ENCODE measurements at regions not wholly inside any gene's neighbourhood (a gene's known extent, or its start where the extent isn't known, plus 50 kb on each side); places are given as distances from the start of the nearest gene placed in this dataset.
"Not testable (repeated sequence)": the region's sequence is repeated elsewhere in the genome, so short reads cannot be mapped to it uniquely, and the experiment has no call there.

DNA sequence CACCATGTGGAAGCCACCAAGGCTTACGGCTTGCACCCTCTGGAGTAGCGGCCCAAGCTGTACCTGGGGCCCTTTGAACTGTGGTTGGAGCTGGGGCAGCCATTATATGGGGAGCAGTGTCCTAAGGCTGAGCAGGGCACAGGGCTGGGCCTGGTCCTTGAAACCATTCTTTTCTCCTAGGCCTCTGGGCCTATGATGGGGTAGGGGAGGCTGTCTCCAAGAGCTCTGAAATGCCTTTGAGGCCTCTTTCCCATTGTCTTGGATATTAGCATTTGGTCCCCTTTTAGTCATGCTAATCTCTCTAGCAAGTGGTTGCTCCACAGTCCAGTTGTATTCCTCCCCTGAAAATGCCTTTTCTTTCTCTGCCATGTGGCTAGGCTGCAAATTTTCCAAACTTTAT, 96.4 kb upstream of the ARX start:
- no peaks in the 10 kb centered on the region for H3K36me3 ChIP-seq (ENCODE audit: low read depth)
- WGBS, 2 experiments (ENCODE audit: low coverage in 1 of 2, low lambda C conversion rate in 2 of 2, missing lambda C conversion rate in 2 of 2): 54% methylated on average over 2 of the region's 2 CpGs; no CpG with 5 or more reads in 1 of the 2 experiments
- H3K4me3 ChIP-seq: no peak overlapping the region
- H2AFZ ChIP-seq: no peak overlapping the region
- H3F3A ChIP-seq (ENCODE audit: insufficient read depth): no peaks in the 10 kb centered on the region
- no peaks in the 10 kb centered on the region for H4K20me1 ChIP-seq (ENCODE audit: insufficient read depth)
- H3K4me2 ChIP-seq (ENCODE audit: unreplicated experiment): no peak overlapping the region
- TF ChIP-seq EZH2 (IDR thresholded peaks at IDR 0.05; ENCODE audit: insufficient read depth, poor library complexity, severe bottlenecking) (no peak), EZH2phosphoT487 (IDR thresholded peaks at IDR 0.05; ENCODE audit: insufficient read depth, low read depth) (no peak)
- no peak for DNase-seq
- H3K4me1 ChIP-seq (ENCODE audit: insufficient read depth): no peaks in the 10 kb centered on the region
- H3K9me3 ChIP-seq (ENCODE audit: low read depth): no peaks in the 10 kb centered on the region
- H3K9me2 ChIP-seq (ENCODE audit: insufficient read depth): no peaks in the 10 kb centered on the region
- no peaks in the 10 kb centered on the region for H3K79me2 ChIP-seq (ENCODE audit: insufficient read depth)
- H3K27me3 ChIP-seq (replicated peaks; ENCODE audit: insufficient read depth): no peaks in the 10 kb centered on the region
- H3K9ac ChIP-seq: no peak overlapping the region
- no peak overlapping the region for H3K27ac ChIP-seq
- in situ Hi-C loops (cut with MboI): no loop called here

DNA sequence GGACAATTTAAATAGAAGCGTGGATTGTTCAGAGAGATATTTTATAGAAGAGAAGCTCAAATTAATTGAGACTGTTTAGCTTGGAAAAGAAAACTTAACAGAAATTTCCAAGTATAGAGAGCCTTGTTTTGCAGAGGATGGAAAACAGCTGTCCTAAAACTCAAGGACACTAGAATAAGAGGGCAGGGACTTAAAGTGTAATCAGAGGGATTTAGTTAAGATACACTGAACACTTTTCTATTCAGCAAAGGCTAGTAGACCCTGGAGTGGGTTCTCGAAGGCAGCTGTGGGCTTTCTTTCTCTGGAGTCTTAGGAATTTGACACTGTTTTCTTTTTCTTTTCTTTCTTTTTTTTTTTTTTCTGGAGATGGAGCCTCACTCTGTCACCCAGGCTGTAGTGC, 92.7 kb upstream of the ARX start:
- H3K4me3 ChIP-seq: no peak overlapping the region
- in situ Hi-C loops (cut with MboI): no loop called here
- no peaks in the 10 kb centered on the region for H4K20me1 ChIP-seq (ENCODE audit: insufficient read depth)
- 4% methylated on average over 2 of the region's 2 CpGs for WGBS, 2 experiments (ENCODE audit: low coverage in 1 of 2, low lambda C conversion rate in 2 of 2, missing lambda C conversion rate in 2 of 2)
- H3K4me2 ChIP-seq (ENCODE audit: unreplicated experiment): no peak overlapping the region
- DNase-seq: no peak
- H3K79me2 ChIP-seq (ENCODE audit: insufficient read depth): no peaks in the 10 kb centered on the region
- H2AFZ ChIP-seq: no peak overlapping the region
- no peaks in the 10 kb centered on the region for H3K36me3 ChIP-seq (ENCODE audit: low read depth)
- H3K27ac ChIP-seq: no peak overlapping the region
- no peaks in the 10 kb centered on the region for H3K9me3 ChIP-seq (ENCODE audit: low read depth)
- no peak for TF ChIP-seq EZH2phosphoT487 (IDR thresholded peaks at IDR 0.05; ENCODE audit: insufficient read depth, low read depth)
- no peak for TF ChIP-seq EZH2 (IDR thresholded peaks at IDR 0.05; ENCODE audit: insufficient read depth, poor library complexity, severe bottlenecking)
- no peaks in the 10 kb centered on the region for H3K4me1 ChIP-seq (ENCODE audit: insufficient read depth)
- H3K27me3 ChIP-seq (replicated peaks; ENCODE audit: insufficient read depth): no peaks in the 10 kb centered on the region
- H3K9me2 ChIP-seq (ENCODE audit: insufficient read depth): no peaks in the 10 kb centered on the region
- H3K9ac ChIP-seq: no peak overlapping the region
- no peaks in the 10 kb centered on the region for H3F3A ChIP-seq (ENCODE audit: insufficient read depth)

DNA sequence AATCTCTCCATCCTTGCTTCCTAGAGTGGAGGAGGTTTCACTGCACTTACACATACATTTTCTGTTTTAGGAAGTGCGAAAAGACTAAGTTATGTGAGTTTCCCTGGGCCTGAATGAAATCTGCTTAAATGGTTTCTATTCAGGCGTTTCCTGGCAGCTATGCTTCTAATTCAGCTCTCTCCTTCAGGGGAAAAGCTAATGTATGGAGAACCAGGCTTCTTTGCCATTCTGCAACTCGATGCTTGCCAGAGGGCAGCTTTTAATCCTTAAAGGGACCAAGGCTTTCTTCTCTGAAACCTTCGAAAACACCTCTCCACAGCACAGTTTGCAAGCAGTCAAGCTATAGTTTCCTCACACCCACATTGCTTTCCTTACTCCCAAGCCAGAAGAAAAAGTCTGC, 89.5 kb upstream of the ARX start:
- Histone ChIP-seq H4K20me1 (ENCODE audit: insufficient read depth) (no peaks in the 10 kb centered on the region), H3K27me3 (replicated peaks; ENCODE audit: insufficient read depth) (no peaks in the 10 kb centered on the region), H2AFZ (no peak overlapping the region), H3K9ac (no peak overlapping the region), H3K9me3 (ENCODE audit: low read depth) (no peaks in the 10 kb centered on the region), H3F3A (ENCODE audit: insufficient read depth) (no peaks in the 10 kb centered on the region), H3K79me2 (ENCODE audit: insufficient read depth) (no peaks in the 10 kb centered on the region), H3K4me3 (no peak overlapping the region), H3K9me2 (ENCODE audit: insufficient read depth) (no peaks in the 10 kb centered on the region), H3K27ac (no peak overlapping the region), H3K36me3 (ENCODE audit: low read depth) (no peaks in the 10 kb centered on the region), H3K4me2 (ENCODE audit: unreplicated experiment) (no peak overlapping the region), H3K4me1 (ENCODE audit: insufficient read depth) (no peaks in the 10 kb centered on the region)
- in situ Hi-C loops (cut with MboI): no loop called here
- DNase-seq: no peak
- TF ChIP-seq EZH2phosphoT487 (IDR thresholded peaks at IDR 0.05; ENCODE audit: insufficient read depth, low read depth) (no peak), EZH2 (IDR thresholded peaks at IDR 0.05; ENCODE audit: insufficient read depth, poor library complexity, severe bottlenecking) (no peak)
- 32 to 36% methylated on average over 3 to 4 of the region's 4 CpGs for WGBS, 2 experiments (ENCODE audit: low coverage in 1 of 2, low lambda C conversion rate in 2 of 2, missing lambda C conversion rate in 2 of 2)

DNA sequence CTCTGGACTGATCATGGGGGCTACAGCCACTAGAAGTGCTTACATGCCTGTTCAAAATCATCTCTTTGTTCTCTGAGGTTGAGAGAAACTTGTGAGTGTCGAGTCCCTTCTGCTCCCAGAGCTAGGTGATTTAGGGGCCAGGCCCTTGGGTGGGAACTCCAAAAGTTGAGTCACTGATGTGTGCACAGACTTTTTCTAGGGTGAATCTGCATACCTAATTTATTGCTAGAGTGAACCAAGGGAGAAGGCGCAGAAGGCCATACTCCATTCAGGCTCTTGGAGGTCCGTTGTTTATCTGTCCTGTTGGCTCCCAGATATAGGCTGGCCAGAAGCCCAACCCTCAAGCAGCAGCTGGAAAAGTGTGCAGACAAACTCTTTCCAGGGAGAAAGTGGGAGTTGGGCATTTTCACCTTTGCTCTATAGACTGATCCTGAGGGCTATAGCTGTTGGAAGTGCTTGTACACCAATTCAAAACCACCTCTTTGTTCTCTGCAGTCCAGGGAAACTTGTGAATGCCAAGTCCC, 80.8 kb upstream of the ARX start:
- no peak for DNase-seq
- H2AFZ ChIP-seq: no peak overlapping the region
- no peaks in the 10 kb centered on the region for H3K9me2 ChIP-seq (ENCODE audit: insufficient read depth)
- WGBS, 2 experiments (ENCODE audit: low coverage in 1 of 2, low lambda C conversion rate in 2 of 2, missing lambda C conversion rate in 2 of 2): 27 to 33% methylated on average over 3 of the region's 3 CpGs
- in situ Hi-C loops (cut with MboI): no loop called here
- no peaks in the 10 kb centered on the region for H3K27me3 ChIP-seq (replicated peaks; ENCODE audit: insufficient read depth)
- H3K4me2 ChIP-seq (ENCODE audit: unreplicated experiment): no peak overlapping the region
- H3K79me2 ChIP-seq (ENCODE audit: insufficient read depth): no peaks in the 10 kb centered on the region
- H3K36me3 ChIP-seq (ENCODE audit: low read depth): no peaks in the 10 kb centered on the region
- TF ChIP-seq EZH2 (IDR thresholded peaks at IDR 0.05; ENCODE audit: insufficient read depth, poor library complexity, severe bottlenecking) (no peak), EZH2phosphoT487 (IDR thresholded peaks at IDR 0.05; ENCODE audit: insufficient read depth, low read depth) (no peak)
- no peak overlapping the region for H3K4me3 ChIP-seq
- no peaks in the 10 kb centered on the region for H3K4me1 ChIP-seq (ENCODE audit: insufficient read depth)
- no peak overlapping the region for H3K27ac ChIP-seq
- H3K9ac ChIP-seq: no peak overlapping the region
- H3F3A ChIP-seq (ENCODE audit: insufficient read depth): no peaks in the 10 kb centered on the region
- no peaks in the 10 kb centered on the region for H3K9me3 ChIP-seq (ENCODE audit: low read depth)
- H4K20me1 ChIP-seq (ENCODE audit: insufficient read depth): no peaks in the 10 kb centered on the region

DNA sequence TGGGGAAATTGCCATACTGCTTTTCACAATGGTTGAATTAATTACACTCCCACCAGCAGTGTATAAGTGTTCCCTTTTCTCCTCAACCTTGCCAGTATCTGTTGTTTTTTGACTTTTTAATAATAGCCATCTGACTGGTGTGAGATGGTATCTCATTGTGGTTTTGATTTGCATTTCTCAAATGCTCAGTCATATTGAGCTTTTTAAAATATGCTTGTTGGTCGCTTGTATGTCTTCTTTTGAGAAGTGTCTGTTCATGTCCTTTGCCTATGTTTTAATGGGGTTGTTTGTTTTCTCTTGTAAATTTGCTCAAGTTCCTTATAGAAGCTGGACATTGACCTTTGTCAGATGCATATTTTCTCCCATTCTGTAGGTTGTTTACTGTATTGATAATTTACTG, 75.4 kb upstream of the ARX start:
- H3K4me3 ChIP-seq; H3K27me3 ChIP-seq (replicated peaks; ENCODE audit: insufficient read depth); H3K79me2 ChIP-seq (ENCODE audit: insufficient read depth); H2AFZ ChIP-seq; H3K36me3 ChIP-seq (ENCODE audit: low read depth); DNase-seq; H3K4me1 ChIP-seq (ENCODE audit: insufficient read depth); H3K9me2 ChIP-seq (ENCODE audit: insufficient read depth); H4K20me1 ChIP-seq (ENCODE audit: insufficient read depth); H3K9me3 ChIP-seq (ENCODE audit: low read depth); H3K9ac ChIP-seq; H3K27ac ChIP-seq; H3F3A ChIP-seq (ENCODE audit: insufficient read depth); H3K4me2 ChIP-seq (ENCODE audit: unreplicated experiment); in situ Hi-C loops (cut with MboI): not testable (repeated sequence)
- 33 to 45% methylated on average over 1 of the region's 1 CpG for whole genome bisulfite sequencing, 2 experiments (ENCODE audit: low coverage in 1 of 2, low lambda C conversion rate in 2 of 2, missing lambda C conversion rate in 2 of 2)

Measured in GM23248 (cell line).